ENCODE measurements at regions not wholly inside any gene's neighbourhood (a gene's known extent, or its start where the extent isn't known, plus 50 kb on each side); places are given as distances from the start of the nearest gene placed in this dataset.

DNA sequence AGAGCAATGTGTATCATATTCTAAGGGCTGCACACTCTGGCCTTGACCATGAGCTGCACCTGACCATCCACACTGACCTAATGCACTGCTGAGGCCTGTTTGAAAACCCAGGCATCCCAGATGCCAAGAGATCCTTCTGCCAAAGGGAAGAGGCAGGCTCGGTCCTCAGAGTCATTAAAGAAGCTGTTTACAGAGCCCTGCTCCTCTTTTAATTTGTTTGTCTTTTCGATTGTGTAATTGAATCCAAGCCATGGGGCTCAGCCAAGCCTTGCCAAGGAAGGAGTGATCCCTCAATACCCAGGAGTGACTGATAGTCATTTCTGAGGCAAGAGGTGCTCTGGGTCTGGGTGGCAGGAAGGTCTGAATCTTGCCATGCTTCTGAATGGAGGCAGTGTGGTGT, 94.5 kb upstream of the ISX start:
- TF ChIP-seq POLR2A (IDR thresholded peaks at IDR 0.05; ENCODE audit: low read length), result no peak
- TF ChIP-seq GATA1 (IDR thresholded peaks at IDR 0.05; ENCODE audit: low read depth, low read length), result no peak

All from erythroblast (primary cell).